GM12872 (cell line): ENCODE measurements at regions not wholly inside any gene's neighbourhood (a gene's known extent, or its start where the extent isn't known, plus 50 kb on each side); places are given as distances from the start of the nearest gene placed in this dataset.

Experiments used
- TF ChIP-seq, protein P1 (sequence below): IDR thresholded peaks from 3 replicates; pipeline ENCODE4 v1.5.1; 2011; ENCODE audit warnings: low read depth, mild to moderate bottlenecking, low read length, moderate library complexity; ENCODE audit not compliant: insufficient read depth

DNA sequence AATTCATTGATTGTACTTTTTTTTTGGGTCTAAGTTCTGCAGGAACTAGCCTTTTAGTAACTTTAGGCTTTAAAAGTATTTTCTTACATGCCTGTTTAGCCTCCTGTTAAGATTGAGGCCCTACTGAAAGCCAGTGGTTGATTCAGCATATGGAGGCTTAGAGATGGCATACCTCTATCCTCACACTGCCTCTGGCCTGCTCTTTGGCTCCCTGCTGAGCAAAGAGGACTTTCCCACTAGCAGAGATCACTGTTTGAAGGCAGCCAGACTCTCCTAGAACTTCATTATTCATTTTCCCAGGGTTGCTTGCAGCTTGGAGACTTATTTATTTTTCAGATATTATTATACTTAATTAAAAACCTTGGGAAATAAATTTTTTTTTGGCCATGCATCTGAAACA is 405.6 kb upstream of the MEX3C start:
- TF ChIP-seq, protein P1, sequence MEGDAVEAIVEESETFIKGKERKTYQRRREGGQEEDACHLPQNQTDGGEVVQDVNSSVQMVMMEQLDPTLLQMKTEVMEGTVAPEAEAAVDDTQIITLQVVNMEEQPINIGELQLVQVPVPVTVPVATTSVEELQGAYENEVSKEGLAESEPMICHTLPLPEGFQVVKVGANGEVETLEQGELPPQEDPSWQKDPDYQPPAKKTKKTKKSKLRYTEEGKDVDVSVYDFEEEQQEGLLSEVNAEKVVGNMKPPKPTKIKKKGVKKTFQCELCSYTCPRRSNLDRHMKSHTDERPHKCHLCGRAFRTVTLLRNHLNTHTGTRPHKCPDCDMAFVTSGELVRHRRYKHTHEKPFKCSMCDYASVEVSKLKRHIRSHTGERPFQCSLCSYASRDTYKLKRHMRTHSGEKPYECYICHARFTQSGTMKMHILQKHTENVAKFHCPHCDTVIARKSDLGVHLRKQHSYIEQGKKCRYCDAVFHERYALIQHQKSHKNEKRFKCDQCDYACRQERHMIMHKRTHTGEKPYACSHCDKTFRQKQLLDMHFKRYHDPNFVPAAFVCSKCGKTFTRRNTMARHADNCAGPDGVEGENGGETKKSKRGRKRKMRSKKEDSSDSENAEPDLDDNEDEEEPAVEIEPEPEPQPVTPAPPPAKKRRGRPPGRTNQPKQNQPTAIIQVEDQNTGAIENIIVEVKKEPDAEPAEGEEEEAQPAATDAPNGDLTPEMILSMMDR, result no peak

DNA sequence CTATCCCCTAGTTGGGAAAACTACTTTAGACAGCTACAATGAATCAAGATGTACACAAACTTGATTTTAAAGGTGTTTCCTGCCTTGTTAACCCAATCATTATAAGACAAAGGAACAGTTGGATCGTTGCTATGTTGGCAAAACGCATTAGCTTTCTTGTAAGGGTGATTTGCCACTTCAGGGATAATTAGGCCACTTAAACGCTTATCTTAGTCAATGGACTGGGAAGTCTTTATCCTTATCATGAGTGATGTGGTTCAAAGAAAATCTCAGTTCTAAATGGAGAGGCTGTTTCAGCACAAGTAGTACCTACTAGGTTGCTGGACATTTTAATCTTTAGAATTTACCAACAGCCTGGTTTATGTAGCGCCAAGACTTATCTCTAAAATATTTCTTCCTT is 406.1 kb upstream of the MEX3C start:
- TF ChIP-seq, protein P1, result no peak

DNA sequence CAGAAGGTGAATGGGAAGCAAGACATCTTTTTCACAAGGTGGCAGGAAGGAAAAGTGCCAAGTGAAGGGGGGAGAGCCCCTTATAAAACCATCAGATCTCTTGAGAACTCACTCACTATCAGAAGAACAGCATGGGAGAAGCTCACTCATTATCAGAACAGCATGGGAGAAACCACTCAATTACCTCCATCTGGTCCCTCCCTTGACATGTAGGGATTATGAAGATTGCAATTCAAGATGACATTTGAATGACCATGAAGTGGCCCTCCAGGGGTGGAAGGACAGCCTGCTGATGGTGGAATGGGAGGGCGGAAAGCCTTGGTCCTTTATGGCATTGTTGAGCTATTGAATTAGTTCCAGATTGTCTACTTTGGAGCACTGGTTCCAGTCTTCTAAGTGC is 413.0 kb upstream of the MEX3C start:
- TF ChIP-seq, protein P1, result no peak

DNA sequence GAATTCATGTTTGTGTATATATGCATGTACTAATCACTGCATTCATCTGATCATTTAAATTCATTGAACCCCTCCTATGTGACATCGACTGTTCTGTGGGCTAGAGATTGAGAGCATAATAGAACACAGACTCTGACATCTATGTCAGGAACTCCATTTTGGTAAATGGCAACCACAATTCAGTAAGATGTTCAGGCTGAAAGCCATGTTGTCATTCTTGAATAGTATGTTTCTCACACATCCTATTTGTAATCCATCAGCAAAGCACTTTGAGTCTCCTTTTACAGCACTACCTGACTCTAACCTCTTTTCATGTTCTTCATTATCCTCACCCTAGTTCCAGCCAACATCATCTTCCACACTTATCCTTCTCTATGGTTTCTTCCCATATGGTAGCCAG is 413.8 kb upstream of the MEX3C start:
- TF ChIP-seq, protein P1, result no peak

DNA sequence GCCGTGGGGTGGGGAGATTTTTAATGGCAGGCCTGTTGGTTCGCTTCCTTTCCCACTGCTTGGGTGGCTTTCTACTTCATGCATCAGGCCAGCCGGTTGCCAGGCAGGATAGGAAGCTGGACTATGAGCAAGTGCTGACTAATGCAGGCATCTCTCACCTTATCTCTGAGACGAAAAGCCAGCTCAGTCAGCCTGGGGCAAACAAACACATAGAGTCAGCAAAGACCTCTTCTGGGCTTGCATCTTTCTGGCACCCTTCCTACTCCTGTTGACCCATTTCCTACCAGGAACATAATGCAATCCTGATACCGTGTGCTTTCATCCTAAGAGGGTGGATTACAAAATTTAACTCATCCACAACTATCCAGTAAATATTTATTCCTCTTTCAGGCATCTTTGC is 416.6 kb upstream of the MEX3C start:
- TF ChIP-seq, protein P1, result no peak

DNA sequence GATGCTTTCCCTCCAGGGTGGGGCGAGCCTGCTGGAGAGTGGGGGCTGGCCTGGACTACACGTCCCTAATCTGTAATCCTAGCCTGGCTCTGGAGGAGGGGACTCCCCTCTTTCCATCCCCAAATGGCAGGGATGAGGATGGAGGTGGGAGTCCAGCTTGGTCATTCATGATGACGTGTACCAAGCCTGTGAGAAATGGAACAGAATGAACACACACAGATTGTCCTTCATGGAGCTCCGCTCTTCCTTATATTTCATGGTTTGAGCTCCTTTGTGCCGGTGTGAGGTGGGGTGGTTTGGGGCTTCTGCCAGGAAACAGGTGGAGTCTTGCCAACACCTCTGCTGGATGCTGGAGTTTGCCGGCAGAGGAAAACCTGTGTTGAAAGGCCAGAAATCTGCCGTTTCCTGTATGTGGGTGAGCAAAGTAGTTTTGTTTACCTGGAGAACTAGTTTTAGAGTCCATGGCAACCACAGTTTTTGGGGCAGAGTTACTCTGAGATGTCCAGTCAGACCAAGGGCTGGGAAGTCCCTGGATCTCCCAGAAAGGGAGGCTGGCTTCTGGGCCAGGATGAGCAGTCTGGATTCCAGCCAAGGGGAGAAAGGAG is 417.6 kb upstream of the MEX3C start:
- TF ChIP-seq, protein P1, result no peak

DNA sequence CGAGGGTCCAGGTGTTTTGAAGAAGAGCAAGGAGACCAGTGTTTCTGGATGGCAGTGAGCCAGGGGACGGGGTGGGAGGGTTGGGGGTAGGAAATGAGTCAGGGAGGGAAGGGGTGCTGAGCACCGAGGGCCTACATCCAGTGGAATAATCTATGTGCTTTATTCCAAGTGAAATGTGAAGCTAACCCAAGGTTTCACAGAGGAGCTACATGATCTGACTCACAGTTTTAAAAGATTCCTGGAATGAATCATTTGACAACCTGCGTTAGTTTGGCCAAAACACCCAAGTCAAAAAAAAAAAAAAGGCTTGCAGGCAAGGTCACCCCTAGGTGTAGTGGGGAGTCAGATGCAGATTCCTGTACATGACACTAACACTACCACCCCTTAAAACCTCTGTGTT is 419.7 kb upstream of the MEX3C start:
- TF ChIP-seq, protein P1, result no peak
